Neural progenitor cell (in vitro differentiated cells): ENCODE measurements at regions not wholly inside any gene's neighbourhood (a gene's known extent, or its start where the extent isn't known, plus 50 kb on each side); places are given as distances from the start of the nearest gene placed in this dataset.

ENCODE experiments used
- EZH2 ChIP-seq: fragments of 200-600 bp; sonication (generic); IDR thresholded peaks from 2 replicates; pipeline ENCODE4 v1.6.1; 2017; ENCODE audit warnings: antibody characterized with exemption, mild to moderate bottlenecking, moderate library complexity
- EZH2phosphoT487 ChIP-seq: fragments of 200-600 bp; sonication (generic); IDR thresholded peaks from 2 replicates; pipeline ENCODE4 v1.6.1; 2017; ENCODE audit warnings: antibody characterized with exemption
- TF ChIP-seq, protein P1 (sequence below): fragments of 200-600 bp; sonication (generic); IDR thresholded peaks from 2 replicates; pipeline ENCODE4 v1.5.1; 2017; ENCODE audit warnings: antibody characterized with exemption, mild to moderate bottlenecking

DNA sequence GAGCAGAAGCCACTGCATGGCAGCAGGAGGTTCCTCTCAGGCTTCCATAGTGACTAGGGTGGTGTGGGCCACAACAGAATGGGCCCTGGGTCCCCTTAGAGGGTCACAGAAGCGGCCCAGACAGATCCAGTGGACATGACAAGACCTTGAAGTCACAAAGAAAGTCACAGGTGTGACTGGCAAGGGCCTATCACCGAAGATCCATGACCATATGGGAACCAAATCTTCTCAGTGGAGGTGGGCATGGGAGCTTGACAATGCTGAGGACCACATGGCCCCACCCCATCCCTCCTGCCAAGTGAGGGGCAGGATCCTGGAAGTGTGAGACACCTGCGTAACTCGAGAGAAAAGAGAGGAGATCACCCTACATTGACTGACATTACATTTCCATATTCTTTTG, 332.4 kb downstream of the MSX2 start:
- TF ChIP-seq, protein P1, sequence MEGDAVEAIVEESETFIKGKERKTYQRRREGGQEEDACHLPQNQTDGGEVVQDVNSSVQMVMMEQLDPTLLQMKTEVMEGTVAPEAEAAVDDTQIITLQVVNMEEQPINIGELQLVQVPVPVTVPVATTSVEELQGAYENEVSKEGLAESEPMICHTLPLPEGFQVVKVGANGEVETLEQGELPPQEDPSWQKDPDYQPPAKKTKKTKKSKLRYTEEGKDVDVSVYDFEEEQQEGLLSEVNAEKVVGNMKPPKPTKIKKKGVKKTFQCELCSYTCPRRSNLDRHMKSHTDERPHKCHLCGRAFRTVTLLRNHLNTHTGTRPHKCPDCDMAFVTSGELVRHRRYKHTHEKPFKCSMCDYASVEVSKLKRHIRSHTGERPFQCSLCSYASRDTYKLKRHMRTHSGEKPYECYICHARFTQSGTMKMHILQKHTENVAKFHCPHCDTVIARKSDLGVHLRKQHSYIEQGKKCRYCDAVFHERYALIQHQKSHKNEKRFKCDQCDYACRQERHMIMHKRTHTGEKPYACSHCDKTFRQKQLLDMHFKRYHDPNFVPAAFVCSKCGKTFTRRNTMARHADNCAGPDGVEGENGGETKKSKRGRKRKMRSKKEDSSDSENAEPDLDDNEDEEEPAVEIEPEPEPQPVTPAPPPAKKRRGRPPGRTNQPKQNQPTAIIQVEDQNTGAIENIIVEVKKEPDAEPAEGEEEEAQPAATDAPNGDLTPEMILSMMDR: no peak
- TF ChIP-seq EZH2: no peak
- no peak for TF ChIP-seq EZH2phosphoT487
